ENCODE measurements at regions not wholly inside any gene's neighbourhood (a gene's known extent, or its start where the extent isn't known, plus 50 kb on each side); places are given as distances from the start of the nearest gene placed in this dataset.

DNA sequence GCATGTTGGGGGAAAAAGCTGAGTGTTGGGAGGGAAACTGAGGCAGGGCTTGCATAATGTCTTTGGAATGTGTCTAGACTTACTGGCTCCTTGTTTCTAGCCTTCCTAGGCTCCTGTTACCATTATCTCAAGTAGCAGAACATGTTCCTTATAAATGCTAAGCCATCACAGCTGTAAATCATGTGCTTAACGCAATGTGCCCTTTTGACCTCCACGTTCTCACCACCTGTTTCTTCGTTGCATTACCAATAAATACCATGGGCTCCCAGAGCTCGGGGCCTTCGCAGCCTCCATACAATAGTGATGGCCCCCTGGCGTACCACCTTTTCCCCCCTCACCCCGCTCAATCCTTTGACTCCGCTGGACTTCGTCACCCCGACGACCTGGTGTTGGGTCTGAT is 54.0 kb upstream of the CWC22 start:
- no peak for DNase-seq (ENCODE audit: low spot score)

GRCh38 chr2:180058993-180059392 is 51.9 kb upstream of the CWC22 start:
- no peak for DNase-seq (ENCODE audit: low spot score)

DNA sequence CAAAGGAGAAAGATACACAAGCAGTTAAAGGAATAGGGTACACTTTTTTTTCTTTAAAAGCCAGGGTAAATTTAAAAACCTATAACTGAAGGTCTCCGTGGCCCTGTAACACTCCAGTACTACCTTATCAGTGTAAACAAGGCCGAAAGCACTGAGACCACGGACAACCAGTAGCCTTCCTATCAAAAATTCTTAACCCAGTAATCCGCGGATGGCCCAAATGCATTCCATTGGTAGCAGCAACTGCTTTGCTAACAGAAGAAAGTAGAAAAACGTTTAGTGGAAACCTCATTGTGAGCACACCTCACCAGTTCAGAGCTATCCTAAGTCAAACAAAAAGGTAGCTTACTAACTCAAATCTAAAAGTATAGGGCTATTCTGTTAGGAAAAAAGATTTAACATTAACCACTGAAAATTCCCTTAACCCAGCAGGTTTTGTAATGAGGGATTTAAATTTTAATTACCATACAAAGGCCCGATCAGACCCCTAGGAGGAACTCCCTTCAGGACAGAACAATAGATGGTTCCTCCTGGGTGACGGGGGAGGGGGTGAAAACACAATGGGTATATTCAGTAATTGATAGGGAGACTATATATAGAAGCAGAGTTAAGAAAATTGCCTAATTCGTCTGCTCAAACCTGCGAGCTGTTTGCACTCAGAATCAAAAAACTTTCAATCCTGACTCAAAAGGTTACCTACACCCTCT is 50.8 kb upstream of the CWC22 start:
- DNase-seq (ENCODE audit: low spot score) = no peak
